CD14-positive monocyte (primary cell): ENCODE measurements at regions not wholly inside any gene's neighbourhood (a gene's known extent, or its start where the extent isn't known, plus 50 kb on each side); places are given as distances from the start of the nearest gene placed in this dataset.

Experiments used
- DNase-seq, 3 donors: peaks; one replicate each; pipeline ENCODE4 v3.0.0-alpha.2; 2011 to 2022
- H2AFZ ChIP-seq: 2 replicates; pipeline ENCODE4 v1.6.0; 2012; ENCODE audit warnings: mild to moderate bottlenecking, low read depth, low read length, inconsistent platforms; ENCODE audit not compliant: insufficient read depth, poor library complexity, severe bottlenecking
- H3K27ac ChIP-seq, 2 donors: 1 replicate in 1 of 2; 2 replicates in 1 of 2; pipeline ENCODE4 v1.5.1; 2012 to 2013; ENCODE audit warnings: low read length in 2 of 2, control low read depth in 1 of 2, inconsistent platforms in 1 of 2, low read depth in 1 of 2, mild to moderate bottlenecking in 1 of 2
- H3K27me3 ChIP-seq, 2 donors: one replicate each; pipeline versions ENCODE4 v1.6.0 to v1.6.1; 2011 to 2013; ENCODE audit warnings: low read length in 2 of 2; ENCODE audit not compliant: control insufficient read depth in 2 of 2, insufficient read depth in 2 of 2
- H3K36me3 ChIP-seq, 2 donors: replicated peaks in 1 of 2; 1 replicate in 1 of 2; 2 replicates in 1 of 2; pipeline versions ENCODE4 v1.5.1 to v1.6.1; 2012 to 2013; ENCODE audit warnings: low read length in 2 of 2, control low read depth in 1 of 2, inconsistent platforms in 1 of 2, mild to moderate bottlenecking in 1 of 2; ENCODE audit not compliant: insufficient read depth in 2 of 2, control insufficient read depth in 1 of 2
- H3K4me1 ChIP-seq, 2 donors: 1 replicate in 1 of 2; 2 replicates in 1 of 2; pipeline versions ENCODE4 v1.5.1 to v1.6.1; 2012 to 2013; ENCODE audit warnings: low read length in 2 of 2, control low read depth in 1 of 2, inconsistent platforms in 1 of 2, mild to moderate bottlenecking in 1 of 2, moderate library complexity in 1 of 2; ENCODE audit not compliant: insufficient read depth in 2 of 2, control insufficient read depth in 1 of 2
- H3K4me2 ChIP-seq: replicated peaks from 2 replicates; pipeline ENCODE3; 2012; ENCODE audit warnings: low read length, moderate library complexity, mild to moderate bottlenecking; ENCODE audit not compliant: poor library complexity, severe bottlenecking; ENCODE audit errors: extremely low read depth
- H3K4me3 ChIP-seq, 3 experiments: fragments of 200-600 bp in 1 of 3; sonication (generic) in 1 of 3; replicated peaks in 1 of 3; 1 replicate in 2 of 3; 2 replicates in 1 of 3; pipeline ENCODE4 v1.5.1; 2011 to 2013; ENCODE audit warnings: low read length in 3 of 3, mild to moderate bottlenecking in 3 of 3, control low read depth in 2 of 3, low read depth in 2 of 3, inconsistent platforms in 1 of 3, moderate library complexity in 1 of 3
- H3K79me2 ChIP-seq: 2 replicates; pipeline ENCODE4 v1.6.0; 2012; ENCODE audit warnings: mild to moderate bottlenecking, control low read depth, inconsistent platforms, low read length, moderate library complexity; ENCODE audit not compliant: insufficient read depth
- H3K9ac ChIP-seq: 2 replicates; pipeline ENCODE4 v1.6.0; 2017; ENCODE audit warnings: low read length, mild to moderate bottlenecking; ENCODE audit not compliant: insufficient read depth, poor library complexity, severe bottlenecking
- H3K9me3 ChIP-seq, 2 donors: replicated peaks in 1 of 2; 1 replicate in 1 of 2; 2 replicates in 1 of 2; pipeline versions ENCODE4 v1.5.1 to v1.6.1; 2012 to 2013; ENCODE audit warnings: low read length in 2 of 2, control low read depth in 1 of 2; ENCODE audit not compliant: control insufficient read depth in 1 of 2, insufficient read depth in 1 of 2
- H4K20me1 ChIP-seq: 2 replicates; pipeline ENCODE4 v1.6.0; 2012; ENCODE audit warnings: mild to moderate bottlenecking, low read length, control low read depth, moderate library complexity; ENCODE audit not compliant: insufficient read depth
- H3K27ac Mint-ChIP-seq, 7 donors: one replicate each; pipeline ENCODE4 v1.8.0; 2020; ENCODE audit warnings: mild to moderate bottlenecking in 7 of 7, mixed read lengths in 7 of 7, moderate library complexity in 6 of 7, inconsistent platforms in 2 of 7
- H3K27me3 Mint-ChIP-seq, 3 donors: one replicate each; pipeline ENCODE4 v1.8.0; 2021 to 2022; ENCODE audit warnings: low read depth in 3 of 3, mild to moderate bottlenecking in 3 of 3, mixed read lengths in 3 of 3, moderate library complexity in 3 of 3, inconsistent platforms in 1 of 3
- H3K36me3 Mint-ChIP-seq, 2 donors: one replicate each; pipeline ENCODE4 v1.8.0; 2020; ENCODE audit warnings: mixed read lengths in 2 of 2, inconsistent platforms in 1 of 2, mild to moderate bottlenecking in 1 of 2
- H3K4me1 Mint-ChIP-seq: one replicate; pipeline ENCODE4 v1.8.0; 2020; ENCODE audit warnings: mild to moderate bottlenecking, mixed read lengths
- H3K4me3 Mint-ChIP-seq, 2 donors: one replicate each; pipeline ENCODE4 v1.8.0; 2020; ENCODE audit warnings: mild to moderate bottlenecking in 2 of 2, mixed read lengths in 2 of 2, moderate library complexity in 1 of 2
- H3K9me3 Mint-ChIP-seq, 7 donors: one replicate each; pipeline ENCODE4 v1.8.0; 2020 to 2022; ENCODE audit warnings: mixed read lengths in 7 of 7, mild to moderate bottlenecking in 6 of 7, moderate library complexity in 6 of 7, inconsistent platforms in 2 of 7
- CTCF ChIP-seq: fragments of 200-600 bp; IDR thresholded peaks from one replicate; pipeline ENCODE4 v1.8.0; 2022; ENCODE audit warnings: antibody characterized with exemption, mild to moderate bottlenecking
- WGBS: methylation state at CpG from one replicate; pipeline ENCODE4 v1.1.5; 2013; ENCODE audit warnings: missing lambda C conversion rate; ENCODE audit not compliant: insufficient coverage; 5-methylcytosine and 5-hydroxymethylcytosine counted together
- intact Hi-C, 2 donors: fragments of 100-400 bp; cut with micrococcal nuclease; formaldehyde crosslinking; loops; one replicate each; pipeline versions ENCODE4 v1.15.0 to v1.15.1; 2023

- H3K4me1 ChIP-seq, result no peaks in the 10 kb centered on the region
- no peaks in the 10 kb centered on the region for H3K27me3 ChIP-seq
- TF ChIP-seq CTCF, result no peak
- Mint-ChIP-seq H3K27me3 (peaks cover 0 to 2% (median 1%) of the 10 kb centered on the region in 3 donors), H3K27ac (no peak overlapping the region), H3K9me3 (peaks cover 8 to 27% (median 12%) of the 10 kb centered on the region in 7 donors), H3K4me1 (no peaks in the 10 kb centered on the region), H3K36me3 (no peaks in the 10 kb centered on the region), H3K4me3 (no peak overlapping the region)
- no peak overlapping the region for H3K27ac ChIP-seq
- no peak for DNase-seq
- no peaks in the 10 kb centered on the region for H4K20me1 ChIP-seq
- H3K9me3 ChIP-seq, result peaks cover 15 to 21% of the 10 kb centered on the region in 2 donors
- no peak overlapping the region for H3K9ac ChIP-seq
- no peak overlapping the region for H3K4me3 ChIP-seq
- 100% methylated on average over 1 of the region's 3 CpGs for WGBS
- H3K36me3 ChIP-seq, result no peaks in the 10 kb centered on the region
- H2AFZ ChIP-seq, result no peak overlapping the region
- H3K4me2 ChIP-seq, result no peak overlapping the region
- intact Hi-C loops, result no loop called here
- H3K79me2 ChIP-seq, result no peaks in the 10 kb centered on the region
These were observed 560.8 kb upstream of the LARGE1 start for GRCh38 chr22:34481090-34481489.

- no peaks in the 10 kb centered on the region for H3K4me1 ChIP-seq
- H3K27ac ChIP-seq, result no peak overlapping the region
- TF ChIP-seq CTCF, result no peak
- no peak overlapping the region for H3K4me3 Mint-ChIP-seq
- H2AFZ ChIP-seq, result no peak overlapping the region
- peaks cover 0 to 2% (median 1%) of the 10 kb centered on the region in 3 donors for H3K27me3 Mint-ChIP-seq
- no CpG with 5 or more reads among the region's 1 CpG for WGBS
- H3K27me3 ChIP-seq, result no peaks in the 10 kb centered on the region
- no peaks in the 10 kb centered on the region for H4K20me1 ChIP-seq
- H3K4me1 Mint-ChIP-seq, result no peaks in the 10 kb centered on the region
- H3K9me3 ChIP-seq, result peaks cover 5 to 7% of the 10 kb centered on the region in 2 donors
- H3K27ac Mint-ChIP-seq, result no peak overlapping the region
- H3K9me3 Mint-ChIP-seq, result peaks cover under 1 to 22% (median 8%) of the 10 kb centered on the region in 7 donors
- no peak overlapping the region for H3K4me3 ChIP-seq
- H3K4me2 ChIP-seq, result no peak overlapping the region
- H3K36me3 ChIP-seq, result no peaks in the 10 kb centered on the region
- no peaks in the 10 kb centered on the region for H3K36me3 Mint-ChIP-seq
- no peak overlapping the region for H3K9ac ChIP-seq
- intact Hi-C loops, result no loop called here
- H3K79me2 ChIP-seq, result no peaks in the 10 kb centered on the region
- DNase-seq, result no peak
These were observed 566.1 kb upstream of the LARGE1 start for GRCh38 chr22:34486381-34486780.
